SU-DHL-6 (cell line): ENCODE measurements at regions not wholly inside any gene's neighbourhood (a gene's known extent, or its start where the extent isn't known, plus 50 kb on each side); places are given as distances from the start of the nearest gene placed in this dataset.

Experiments used
- H2AFZ ChIP-seq: fragments of 200-600 bp; sonication (generic); 2 replicates; pipeline ENCODE4 v1.6.1; 2014; ENCODE audit warnings: low read depth, mild to moderate bottlenecking, moderate library complexity, mixed read lengths, antibody characterized with exemption, low read length; ENCODE audit not compliant: severe bottlenecking
- H3F3A ChIP-seq: fragments of 200-600 bp; shearing (Covaris generic); 2 replicates; pipeline ENCODE4 v1.6.0; 2016; ENCODE audit warnings: antibody characterized with exemption, mild to moderate bottlenecking; ENCODE audit not compliant: insufficient read depth
- H3K27ac ChIP-seq: fragments of 200-600 bp; sonication (generic); 2 replicates; pipeline ENCODE4 v1.5.1; 2016; ENCODE audit warnings: low read depth, mild to moderate bottlenecking, low read length, moderate library complexity, mixed read lengths
- H3K27me3 ChIP-seq: fragments of 200-600 bp; sonication (generic), shearing (Covaris generic); 2 replicates; pipeline ENCODE4 v1.6.0; 2014; ENCODE audit warnings: mild to moderate bottlenecking, low read length
- H3K36me3 ChIP-seq: fragments of 200-600 bp; sonication (generic); 2 replicates; pipeline ENCODE4 v1.6.1; 2014; ENCODE audit warnings: mild to moderate bottlenecking, low read length, mixed read lengths
- H3K4me2 ChIP-seq: fragments of 300-600, 200-600 bp; shearing (Covaris generic), sonication (generic); 2 replicates; pipeline ENCODE4 v1.6.0; 2014; ENCODE audit warnings: low read length, low read depth, mild to moderate bottlenecking; ENCODE audit not compliant: poor library complexity, severe bottlenecking
- H3K4me3 ChIP-seq: fragments of 200-600 bp; sonication (generic); 2 replicates; pipeline ENCODE4 v1.5.1; 2014; ENCODE audit warnings: antibody characterized with exemption, low read length, mild to moderate bottlenecking, mixed read lengths; ENCODE audit not compliant: insufficient read depth, poor library complexity, severe bottlenecking
- H3K79me2 ChIP-seq: fragments of 200-600 bp; sonication (generic); 2 replicates; pipeline ENCODE4 v1.6.1; 2014; ENCODE audit warnings: mild to moderate bottlenecking, low read length, moderate library complexity; ENCODE audit not compliant: insufficient read depth
- H3K9ac ChIP-seq: fragments of 200-600 bp; sonication (generic); 2 replicates; pipeline ENCODE4 v1.7.0; 2014; ENCODE audit warnings: mild to moderate bottlenecking, low read length
- H3K9me2 ChIP-seq: fragments of 200-600 bp; sonication (generic); replicated peaks from 2 replicates; pipeline ENCODE4 v1.6.1; 2014; ENCODE audit warnings: low read length; ENCODE audit not compliant: insufficient read depth
- H3K9me3 ChIP-seq: fragments of 200-600 bp; sonication (generic); 2 replicates; pipeline ENCODE4 v1.6.1; 2014; ENCODE audit warnings: low read length, mixed read lengths; ENCODE audit not compliant: insufficient read depth
- H4K20me1 ChIP-seq: fragments of 200-600 bp; sonication (generic); 2 replicates; pipeline ENCODE4 v1.6.1; 2014; ENCODE audit warnings: low read depth, mild to moderate bottlenecking, antibody characterized with exemption, low read length, moderate library complexity, mixed read lengths
- EZH2phosphoT487 ChIP-seq: fragments of 200-600 bp; sonication (generic), shearing (Covaris generic); conservative IDR thresholded peaks from 2 replicates; pipeline ENCODE4 v1.6.1; 2018; ENCODE audit warnings: mild to moderate bottlenecking, antibody characterized with exemption, low read length, moderate library complexity, mixed read lengths
- TF ChIP-seq, protein P1 (sequence below): fragments of 200-600 bp; sonication (generic); IDR thresholded peaks from one replicate; pipeline ENCODE4 v1.5.1; 2017; ENCODE audit warnings: antibody characterized with exemption, mild to moderate bottlenecking, low read length, moderate library complexity; ENCODE audit not compliant: insufficient read depth, poor library complexity, severe bottlenecking

DNA sequence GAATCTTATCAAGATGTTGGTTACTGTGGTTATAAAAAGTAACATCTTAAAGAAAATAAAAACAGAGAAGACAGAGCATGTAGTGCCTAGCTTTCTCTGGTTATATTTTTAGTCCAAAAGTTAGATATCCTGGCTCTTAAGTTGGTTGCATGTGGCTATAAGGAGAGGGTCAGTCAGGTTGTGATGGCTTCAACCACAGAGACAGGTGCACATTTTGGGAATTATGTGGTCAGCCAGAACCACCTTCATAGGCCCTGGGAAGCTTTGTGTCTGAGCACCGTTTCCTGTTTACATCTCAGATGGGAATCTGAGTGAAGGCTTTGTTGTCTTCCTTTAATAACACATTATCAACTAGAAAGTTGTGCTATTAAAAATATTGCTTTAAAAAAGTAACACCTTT, 265.1 kb upstream of the IGFBP3 start:
- Histone ChIP-seq H3K4me3 (no peak overlapping the region), H3F3A (no peaks in the 10 kb centered on the region), H3K4me2 (no peak overlapping the region), H3K36me3 (no peaks in the 10 kb centered on the region), H3K27ac (no peak overlapping the region), H2AFZ (no peak overlapping the region), H3K79me2 (no peaks in the 10 kb centered on the region), H3K9me3 (no peaks in the 10 kb centered on the region), H4K20me1 (no peaks in the 10 kb centered on the region), H3K9me2 (no peaks in the 10 kb centered on the region), H3K9ac (no peak overlapping the region), H3K27me3 (no peaks in the 10 kb centered on the region)
- TF ChIP-seq, protein P1, sequence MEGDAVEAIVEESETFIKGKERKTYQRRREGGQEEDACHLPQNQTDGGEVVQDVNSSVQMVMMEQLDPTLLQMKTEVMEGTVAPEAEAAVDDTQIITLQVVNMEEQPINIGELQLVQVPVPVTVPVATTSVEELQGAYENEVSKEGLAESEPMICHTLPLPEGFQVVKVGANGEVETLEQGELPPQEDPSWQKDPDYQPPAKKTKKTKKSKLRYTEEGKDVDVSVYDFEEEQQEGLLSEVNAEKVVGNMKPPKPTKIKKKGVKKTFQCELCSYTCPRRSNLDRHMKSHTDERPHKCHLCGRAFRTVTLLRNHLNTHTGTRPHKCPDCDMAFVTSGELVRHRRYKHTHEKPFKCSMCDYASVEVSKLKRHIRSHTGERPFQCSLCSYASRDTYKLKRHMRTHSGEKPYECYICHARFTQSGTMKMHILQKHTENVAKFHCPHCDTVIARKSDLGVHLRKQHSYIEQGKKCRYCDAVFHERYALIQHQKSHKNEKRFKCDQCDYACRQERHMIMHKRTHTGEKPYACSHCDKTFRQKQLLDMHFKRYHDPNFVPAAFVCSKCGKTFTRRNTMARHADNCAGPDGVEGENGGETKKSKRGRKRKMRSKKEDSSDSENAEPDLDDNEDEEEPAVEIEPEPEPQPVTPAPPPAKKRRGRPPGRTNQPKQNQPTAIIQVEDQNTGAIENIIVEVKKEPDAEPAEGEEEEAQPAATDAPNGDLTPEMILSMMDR = no peak
- TF ChIP-seq EZH2phosphoT487 = no peak

DNA sequence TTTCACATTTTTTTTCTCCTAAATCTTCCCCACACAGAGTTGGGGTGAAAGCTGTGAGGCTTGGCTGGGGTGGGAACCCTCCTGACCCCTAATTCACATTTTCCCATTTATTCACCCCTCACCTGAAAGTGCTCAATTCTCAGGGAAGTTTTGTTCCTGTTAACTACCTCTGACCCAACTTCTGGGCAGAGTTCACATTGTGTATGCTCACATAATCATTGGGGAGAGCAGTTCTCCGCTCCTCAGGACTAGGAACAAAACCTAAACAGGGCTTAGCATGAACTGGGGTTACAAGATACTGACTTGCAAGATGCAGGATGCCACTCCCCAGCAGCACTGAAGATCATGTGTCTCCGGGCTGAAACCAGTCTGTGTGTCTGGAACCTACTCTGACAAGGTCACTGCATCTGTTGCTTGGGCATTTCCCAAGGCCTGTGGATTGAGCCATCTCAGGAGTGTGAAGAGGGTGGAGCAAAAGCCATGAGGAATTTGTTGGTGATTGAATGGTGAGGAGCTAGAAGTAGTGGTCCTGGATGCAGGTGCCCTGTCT, 258.1 kb upstream of the IGFBP3 start:
- Histone ChIP-seq H3K27me3 (no peaks in the 10 kb centered on the region), H3K9ac (no peak overlapping the region), H3K4me2 (no peak overlapping the region), H4K20me1 (no peaks in the 10 kb centered on the region), H3K9me3 (no peaks in the 10 kb centered on the region), H3K27ac (no peak overlapping the region), H3K4me3 (no peak overlapping the region), H3F3A (no peaks in the 10 kb centered on the region), H2AFZ (no peak overlapping the region), H3K9me2 (no peaks in the 10 kb centered on the region), H3K36me3 (no peaks in the 10 kb centered on the region), H3K79me2 (no peaks in the 10 kb centered on the region)
- TF ChIP-seq, protein P1 = no peak
- TF ChIP-seq EZH2phosphoT487 = no peak

DNA sequence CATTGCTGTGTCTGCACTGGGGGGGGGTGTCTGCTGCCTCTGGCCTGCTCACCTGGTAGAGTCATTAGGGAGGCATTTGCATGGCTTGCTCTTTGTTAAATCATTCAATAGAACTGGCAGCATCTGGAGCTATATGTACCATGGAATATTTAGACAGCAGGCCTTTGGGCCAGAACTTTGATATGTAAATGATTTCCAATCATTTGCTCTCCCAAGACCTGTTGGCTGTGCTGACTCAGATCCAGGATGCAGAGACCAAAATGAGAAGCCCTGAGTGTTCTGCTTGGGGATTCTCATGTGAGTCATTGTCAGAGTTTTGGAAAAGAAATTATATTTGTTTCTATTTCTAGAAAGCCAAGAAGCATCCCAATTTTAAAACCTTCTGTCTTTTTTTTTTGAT, 257.6 kb upstream of the IGFBP3 start:
- Histone ChIP-seq H3K79me2 (no peaks in the 10 kb centered on the region), H3F3A (no peaks in the 10 kb centered on the region), H3K9ac (no peak overlapping the region), H3K4me3 (no peak overlapping the region), H3K9me2 (no peaks in the 10 kb centered on the region), H2AFZ (no peak overlapping the region), H3K4me2 (no peak overlapping the region), H3K27me3 (no peaks in the 10 kb centered on the region), H3K27ac (no peak overlapping the region), H3K9me3 (no peaks in the 10 kb centered on the region), H3K36me3 (no peaks in the 10 kb centered on the region), H4K20me1 (no peaks in the 10 kb centered on the region)
- TF ChIP-seq, protein P1 = no peak

DNA sequence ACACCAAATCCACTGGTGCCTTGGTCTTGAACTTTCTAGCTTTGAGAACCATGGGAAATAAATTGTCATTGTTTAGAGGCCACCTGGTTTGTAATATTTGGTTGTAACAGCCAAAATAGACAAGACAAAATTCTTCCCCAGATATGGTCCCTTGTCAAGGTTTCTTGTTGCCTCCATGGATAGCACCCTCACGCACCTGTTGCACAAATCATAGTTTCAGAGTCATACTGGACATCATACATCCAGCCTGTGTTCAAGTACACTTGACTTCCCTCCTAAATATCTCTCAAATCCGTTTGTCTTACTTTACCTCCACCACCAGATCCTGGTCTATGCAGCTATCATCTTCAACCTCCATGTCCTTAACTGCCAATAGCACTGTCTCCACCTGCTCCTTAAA, 256.7 kb upstream of the IGFBP3 start:
- Histone ChIP-seq H3K4me2 (no peak overlapping the region), H4K20me1 (no peaks in the 10 kb centered on the region), H3K27ac (no peak overlapping the region), H3K9ac (no peak overlapping the region), H3K79me2 (no peaks in the 10 kb centered on the region), H3K9me2 (no peaks in the 10 kb centered on the region), H3F3A (no peaks in the 10 kb centered on the region), H3K9me3 (no peaks in the 10 kb centered on the region), H3K27me3 (no peaks in the 10 kb centered on the region), H3K4me3 (no peak overlapping the region), H3K36me3 (no peaks in the 10 kb centered on the region), H2AFZ (no peak overlapping the region)
- TF ChIP-seq, protein P1 = no peak
- TF ChIP-seq EZH2phosphoT487 = no peak
